ENCODE measurements at regions not wholly inside any gene's neighbourhood (a gene's known extent, or its start where the extent isn't known, plus 50 kb on each side); places are given as distances from the start of the nearest gene placed in this dataset.
"Not testable (repeated sequence)": the region's sequence is repeated elsewhere in the genome, so short reads cannot be mapped to it uniquely, and the experiment has no call there.

- not testable (repeated sequence) for DNase-seq
Measured at GRCh38 chr2:87658976-87659375, 88.9 kb upstream of the PLGLB2 start.

- DNase-seq = not testable (repeated sequence)
Measured at GRCh38 chr2:87660164-87660563, 87.7 kb upstream of the PLGLB2 start.

- DNase-seq = not testable (repeated sequence)
Measured at GRCh38 chr2:87662316-87663290, 85.3 kb upstream of the PLGLB2 start.

GRCh38 chr2:87663347-87663746 lies 84.5 kb upstream of the PLGLB2 start:
- not testable (repeated sequence) for DNase-seq

GRCh38 chr2:87667027-87667426 lies 80.9 kb upstream of the PLGLB2 start:
- not testable (repeated sequence) for DNase-seq

GRCh38 chr2:87668361-87668760 lies 79.5 kb upstream of the PLGLB2 start:
- not testable (repeated sequence) for DNase-seq

- DNase-seq = not testable (repeated sequence)
Measured at GRCh38 chr2:87669633-87670231, 78.2 kb upstream of the PLGLB2 start.

GRCh38 chr2:87672404-87672803 lies 75.5 kb upstream of the PLGLB2 start:
- DNase-seq = not testable (repeated sequence)

GRCh38 chr2:87674729-87675128 lies 73.2 kb upstream of the PLGLB2 start:
- not testable (repeated sequence) for DNase-seq

- DNase-seq = not testable (repeated sequence)
Measured at GRCh38 chr2:87675487-87675886, 72.4 kb upstream of the PLGLB2 start.

GRCh38 chr2:87677421-87677923 lies 70.4 kb upstream of the PLGLB2 start:
- DNase-seq = not testable (repeated sequence)

GRCh38 chr2:87678742-87679173 lies 69.1 kb upstream of the PLGLB2 start:
- not testable (repeated sequence) for DNase-seq

GRCh38 chr2:87679950-87680349 lies 67.9 kb upstream of the PLGLB2 start:
- DNase-seq = not testable (repeated sequence)

- not testable (repeated sequence) for DNase-seq
Measured at GRCh38 chr2:87680691-87681090, 67.2 kb upstream of the PLGLB2 start.

GRCh38 chr2:87683451-87683850 lies 64.4 kb upstream of the PLGLB2 start:
- not testable (repeated sequence) for DNase-seq

GRCh38 chr2:87683961-87684360 lies 63.9 kb upstream of the PLGLB2 start:
- not testable (repeated sequence) for DNase-seq

GRCh38 chr2:87685558-87685957 lies 62.3 kb upstream of the PLGLB2 start:
- DNase-seq = not testable (repeated sequence)

- not testable (repeated sequence) for DNase-seq
Measured at GRCh38 chr2:87686873-87687549, 60.9 kb upstream of the PLGLB2 start.

- not testable (repeated sequence) for DNase-seq
Measured at GRCh38 chr2:87687550-87688270, 60.2 kb upstream of the PLGLB2 start.

GRCh38 chr2:87691899-87692592 lies 55.8 kb upstream of the PLGLB2 start:
- DNase-seq = not testable (repeated sequence)

GRCh38 chr2:87692914-87693313 lies 55.0 kb upstream of the PLGLB2 start:
- not testable (repeated sequence) for DNase-seq

- not testable (repeated sequence) for DNase-seq
Measured at GRCh38 chr2:87693882-87694281, 54.0 kb upstream of the PLGLB2 start.
